DOHH2 (cell line): ENCODE measurements at regions not wholly inside any gene's neighbourhood (a gene's known extent, or its start where the extent isn't known, plus 50 kb on each side); places are given as distances from the start of the nearest gene placed in this dataset.

ENCODE experiments used
- EZH2phosphoT487 ChIP-seq: fragments of 200-600 bp; sonication (generic); IDR thresholded peaks from 2 replicates; pipeline ENCODE4 v1.6.1; 2017; ENCODE audit warnings: borderline replicate concordance, mild to moderate bottlenecking, antibody characterized with exemption, low read length, moderate library complexity, mixed read lengths
- TF ChIP-seq, protein P1 (sequence below): fragments of 200-600 bp; sonication (generic); IDR thresholded peaks from one replicate; pipeline ENCODE4 v1.5.1; 2014; ENCODE audit warnings: antibody characterized with exemption, mild to moderate bottlenecking, low read depth, low read length; ENCODE audit not compliant: poor library complexity, severe bottlenecking

DNA sequence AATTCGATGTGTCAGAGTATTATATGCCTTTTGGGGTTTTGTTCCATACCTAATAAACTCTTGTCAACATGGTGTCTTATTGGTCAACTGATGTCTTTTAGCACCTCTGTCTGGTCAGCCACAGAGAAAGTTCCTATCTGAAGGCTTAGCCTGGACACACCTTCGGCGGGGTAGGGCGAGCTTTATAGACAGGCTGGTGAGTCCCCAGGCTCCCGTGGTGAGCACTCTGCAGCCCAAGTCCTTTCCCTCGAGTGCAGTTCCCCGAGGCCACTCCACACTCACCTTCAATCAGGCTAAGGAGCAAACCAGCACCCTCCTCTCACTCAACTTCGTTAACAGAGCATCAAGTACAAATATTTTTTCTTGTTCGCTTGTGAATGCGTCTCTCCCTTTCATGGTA lies 133.9 kb downstream of the ATG4C start:
- TF ChIP-seq, protein P1, sequence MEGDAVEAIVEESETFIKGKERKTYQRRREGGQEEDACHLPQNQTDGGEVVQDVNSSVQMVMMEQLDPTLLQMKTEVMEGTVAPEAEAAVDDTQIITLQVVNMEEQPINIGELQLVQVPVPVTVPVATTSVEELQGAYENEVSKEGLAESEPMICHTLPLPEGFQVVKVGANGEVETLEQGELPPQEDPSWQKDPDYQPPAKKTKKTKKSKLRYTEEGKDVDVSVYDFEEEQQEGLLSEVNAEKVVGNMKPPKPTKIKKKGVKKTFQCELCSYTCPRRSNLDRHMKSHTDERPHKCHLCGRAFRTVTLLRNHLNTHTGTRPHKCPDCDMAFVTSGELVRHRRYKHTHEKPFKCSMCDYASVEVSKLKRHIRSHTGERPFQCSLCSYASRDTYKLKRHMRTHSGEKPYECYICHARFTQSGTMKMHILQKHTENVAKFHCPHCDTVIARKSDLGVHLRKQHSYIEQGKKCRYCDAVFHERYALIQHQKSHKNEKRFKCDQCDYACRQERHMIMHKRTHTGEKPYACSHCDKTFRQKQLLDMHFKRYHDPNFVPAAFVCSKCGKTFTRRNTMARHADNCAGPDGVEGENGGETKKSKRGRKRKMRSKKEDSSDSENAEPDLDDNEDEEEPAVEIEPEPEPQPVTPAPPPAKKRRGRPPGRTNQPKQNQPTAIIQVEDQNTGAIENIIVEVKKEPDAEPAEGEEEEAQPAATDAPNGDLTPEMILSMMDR = no peak
- TF ChIP-seq EZH2phosphoT487 = no peak
